ENCODE measurements at regions not wholly inside any gene's neighbourhood (a gene's known extent, or its start where the extent isn't known, plus 50 kb on each side); places are given as distances from the start of the nearest gene placed in this dataset.
"Not testable (repeated sequence)": the region's sequence is repeated elsewhere in the genome, so short reads cannot be mapped to it uniquely, and the experiment has no call there.

GRCh38 chr2:146785101-146785500 lies 1059.7 kb upstream of the ACVR2A start:
- DNase-seq (ENCODE audit: low read depth in 4 of 4, low spot score in 2 of 4) = no peak

GRCh38 chr2:146784602-146785001 lies 1060.2 kb upstream of the ACVR2A start:
- no peak for DNase-seq (ENCODE audit: low read depth in 4 of 4, low spot score in 2 of 4)

GRCh38 chr2:146777181-146777580 lies 1067.6 kb upstream of the ACVR2A start:
- no peak for DNase-seq (ENCODE audit: low read depth in 4 of 4, low spot score in 2 of 4)

GRCh38 chr2:146776596-146776995 lies 1068.2 kb upstream of the ACVR2A start:
- no peak for DNase-seq (ENCODE audit: low read depth in 4 of 4, low spot score in 2 of 4)

GRCh38 chr2:146771531-146771930 lies 1073.3 kb upstream of the ACVR2A start:
- DNase-seq (ENCODE audit: low read depth in 4 of 4, low spot score in 2 of 4) = no peak

- no peak for DNase-seq (ENCODE audit: low read depth in 4 of 4, low spot score in 2 of 4)
Observed at GRCh38 chr2:146764301-146764700, 1080.5 kb upstream of the ACVR2A start.

GRCh38 chr2:146762786-146763185 lies 1082.0 kb upstream of the ACVR2A start:
- no peak for DNase-seq (ENCODE audit: low read depth in 4 of 4, low spot score in 2 of 4)

GRCh38 chr2:146754606-146755005 lies 1090.2 kb upstream of the ACVR2A start:
- no peak for DNase-seq (ENCODE audit: low read depth in 4 of 4, low spot score in 2 of 4)

GRCh38 chr2:146748046-146748445 lies 1096.8 kb upstream of the ACVR2A start:
- DNase-seq (ENCODE audit: low read depth in 4 of 4, low spot score in 2 of 4) = no peak

GRCh38 chr2:146741260-146741659 lies 1103.6 kb upstream of the ACVR2A start:
- no peak for DNase-seq (ENCODE audit: low read depth in 4 of 4, low spot score in 2 of 4)

- no peak for DNase-seq (ENCODE audit: low read depth in 4 of 4, low spot score in 2 of 4)
Observed at GRCh38 chr2:146734821-146735190, 1110.0 kb upstream of the ACVR2A start.

- peak; percentile 9 to 34 (median 22) for DNase-seq (ENCODE audit: low read depth in 4 of 4, low spot score in 2 of 4)
Observed at GRCh38 chr2:146734042-146734820, 1110.6 kb upstream of the ACVR2A start.

- no peak for DNase-seq (ENCODE audit: low read depth in 4 of 4, low spot score in 2 of 4)
Observed at GRCh38 chr2:146730882-146731281, 1113.9 kb upstream of the ACVR2A start.

GRCh38 chr2:146721486-146721885 lies 1123.3 kb upstream of the ACVR2A start:
- DNase-seq (ENCODE audit: low read depth in 4 of 4, low spot score in 2 of 4) = no peak

- DNase-seq (ENCODE audit: low read depth in 4 of 4, low spot score in 2 of 4) = no peak
Observed at GRCh38 chr2:146720170-146720569, 1124.7 kb upstream of the ACVR2A start.

GRCh38 chr2:146716591-146716990 lies 1128.2 kb upstream of the ACVR2A start:
- DNase-seq (ENCODE audit: low read depth in 4 of 4, low spot score in 2 of 4) = no peak

GRCh38 chr2:146709004-146709403 lies 1135.8 kb upstream of the ACVR2A start:
- no peak for DNase-seq (ENCODE audit: low read depth in 4 of 4, low spot score in 2 of 4)

GRCh38 chr2:146701183-146701582 lies 1143.6 kb upstream of the ACVR2A start:
- no peak for DNase-seq (ENCODE audit: low read depth in 4 of 4, low spot score in 2 of 4)

GRCh38 chr2:146697307-146697706 lies 1147.5 kb upstream of the ACVR2A start:
- no peak for DNase-seq (ENCODE audit: low read depth in 4 of 4, low spot score in 2 of 4)

- not testable (repeated sequence) for DNase-seq (ENCODE audit: low read depth in 4 of 4, low spot score in 2 of 4)
Observed at GRCh38 chr2:146696787-146697186, 1148.0 kb upstream of the ACVR2A start.

GRCh38 chr2:146681991-146682390 lies 1162.8 kb upstream of the ACVR2A start:
- DNase-seq (ENCODE audit: low read depth in 4 of 4, low spot score in 2 of 4) = no peak

- no peak for DNase-seq (ENCODE audit: low read depth in 4 of 4, low spot score in 2 of 4)
Observed at GRCh38 chr2:146678516-146678915, 1166.3 kb upstream of the ACVR2A start.

GRCh38 chr2:146677280-146677679 lies 1167.5 kb upstream of the ACVR2A start:
- DNase-seq (ENCODE audit: low read depth in 4 of 4, low spot score in 2 of 4) = no peak

Measured in left renal cortex interstitium (tissue), 4 donors.